ENCODE measurements at regions not wholly inside any gene's neighbourhood (a gene's known extent, or its start where the extent isn't known, plus 50 kb on each side); places are given as distances from the start of the nearest gene placed in this dataset.
"Not testable (repeated sequence)": the region's sequence is repeated elsewhere in the genome, so short reads cannot be mapped to it uniquely, and the experiment has no call there.

DNA sequence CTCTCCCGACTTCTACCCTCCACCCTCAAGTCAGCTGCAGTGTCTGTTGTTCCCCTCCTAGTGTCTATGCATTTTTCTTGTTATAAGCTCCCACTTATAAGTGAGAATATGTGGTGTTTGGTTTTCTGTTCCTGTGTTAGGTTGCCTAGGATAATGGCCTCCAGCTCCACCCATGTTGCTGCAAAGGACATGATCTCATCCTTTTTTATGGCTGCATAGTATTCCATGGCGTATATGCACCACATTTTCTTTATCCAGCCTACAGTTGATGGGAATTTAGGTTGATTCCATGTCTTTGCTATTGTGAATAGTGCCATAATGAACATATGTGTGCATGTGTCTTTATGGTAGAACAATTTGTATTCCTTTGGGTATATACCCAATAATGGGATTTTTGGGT lies 80.7 kb downstream of the SPTSSA start:
- DNase-seq = not testable (repeated sequence)

DNA sequence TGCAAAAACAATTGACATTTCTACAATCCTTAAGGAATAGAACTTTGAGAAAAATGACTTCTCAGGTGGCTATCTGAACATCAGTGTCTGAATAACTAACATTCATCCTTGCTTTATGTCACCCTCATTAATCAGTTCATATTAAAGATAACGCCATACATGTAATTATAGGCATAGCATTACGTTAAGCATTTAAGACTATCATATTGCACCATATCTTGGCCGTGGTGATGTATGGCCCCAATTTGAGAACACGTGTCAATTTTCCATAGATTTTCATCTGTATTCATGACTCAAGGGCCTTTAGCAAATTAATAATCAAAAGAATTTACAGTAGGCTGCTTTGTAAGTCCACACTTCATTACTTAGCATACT lies 81.6 kb downstream of the SPTSSA start:
- no peak for DNase-seq

DNA sequence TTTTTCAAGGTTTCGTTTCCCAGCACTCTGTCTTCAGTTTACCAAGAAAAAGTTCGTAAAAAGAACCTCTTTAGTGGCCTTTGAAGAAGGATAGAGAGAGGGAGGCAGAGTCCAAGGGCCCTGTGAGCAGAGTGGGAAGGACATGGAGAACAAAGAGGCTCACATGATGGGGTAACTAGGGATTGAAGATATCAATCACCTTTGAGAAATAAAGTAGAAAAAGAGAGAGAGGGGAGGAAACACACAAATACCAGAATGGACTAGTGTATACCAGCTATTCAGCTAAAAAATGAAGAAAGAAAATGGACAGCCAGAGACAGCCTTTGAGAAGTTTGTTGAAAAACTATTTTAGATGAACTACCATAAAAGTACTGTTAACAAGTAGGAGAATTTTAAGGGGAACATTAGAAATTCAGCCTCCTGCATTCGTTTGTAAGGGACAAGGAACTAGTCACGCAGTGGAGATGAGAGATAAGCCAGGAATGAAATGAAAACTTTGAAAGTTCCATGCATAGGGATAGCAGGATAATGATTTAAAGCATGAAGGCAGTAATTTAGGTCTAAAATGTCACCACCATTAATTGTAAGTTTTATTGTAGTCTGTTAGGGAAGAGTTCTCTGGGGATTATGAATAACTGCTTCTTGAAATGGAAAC lies 82.1 kb downstream of the SPTSSA start:
- DNase-seq = no peak

DNA sequence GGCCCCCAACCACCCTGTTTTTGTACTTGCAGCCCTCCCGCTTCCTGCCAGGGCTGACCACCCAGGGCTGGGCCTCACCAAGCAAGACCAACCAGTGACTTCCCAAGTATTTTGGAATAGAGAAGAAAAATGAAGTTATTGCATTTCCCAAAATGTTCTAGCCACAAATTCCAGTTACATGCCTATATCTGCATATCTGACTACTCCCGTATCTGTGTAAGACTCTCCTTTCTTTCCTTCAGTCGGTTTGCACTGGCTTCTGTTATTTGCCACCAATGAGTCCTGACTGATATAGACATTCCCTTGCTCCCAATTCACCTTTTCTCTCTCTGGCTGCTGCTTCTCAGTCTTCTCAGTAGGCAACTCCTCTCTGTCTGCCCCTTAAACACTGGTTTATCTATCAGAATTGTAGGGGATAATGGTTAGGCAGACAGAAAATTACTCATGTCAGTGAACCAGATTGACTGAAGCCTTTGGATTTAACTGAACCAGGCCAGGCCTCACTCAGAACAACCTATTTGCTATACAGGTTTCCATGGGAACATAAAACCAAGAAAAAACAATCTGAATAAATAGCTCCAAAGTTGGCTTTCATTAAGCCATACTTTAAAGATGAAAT lies 85.3 kb downstream of the SPTSSA start:
- no peak for DNase-seq

DNA sequence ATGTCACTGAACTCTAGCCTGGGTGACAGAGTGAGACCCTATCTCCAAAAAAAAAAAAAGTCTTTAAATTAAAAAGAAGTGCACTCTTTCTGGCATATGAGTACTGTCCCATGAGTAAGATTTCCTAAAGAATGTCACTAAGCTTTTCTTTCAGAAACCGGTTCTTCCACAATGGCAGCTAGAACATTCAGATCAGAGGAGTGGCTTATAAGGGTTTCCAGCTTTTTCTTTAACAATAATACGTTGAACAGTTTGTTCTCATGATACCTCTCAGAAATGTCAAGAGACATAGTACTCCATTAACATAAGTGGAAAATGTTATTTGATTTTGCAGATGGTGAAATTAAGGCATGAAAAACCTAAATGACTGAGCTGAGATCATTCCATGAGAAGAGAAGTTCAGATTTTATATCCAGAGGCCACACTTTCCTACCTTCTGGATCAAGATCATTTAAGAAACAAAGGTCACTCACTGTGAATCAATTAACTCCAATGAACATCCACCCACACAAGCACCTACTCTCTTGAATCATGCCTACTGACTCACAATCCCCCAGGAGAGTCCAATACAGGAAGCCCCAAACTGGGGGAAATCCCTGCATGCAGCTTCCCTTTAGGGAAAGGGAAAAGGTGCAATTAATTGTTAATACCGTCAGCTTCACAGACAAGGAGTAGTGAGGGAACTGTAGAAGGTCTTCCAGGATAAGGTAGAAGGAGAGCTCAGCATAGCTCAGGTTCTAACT lies 86.9 kb downstream of the SPTSSA start:
- DNase-seq = no peak

DNA sequence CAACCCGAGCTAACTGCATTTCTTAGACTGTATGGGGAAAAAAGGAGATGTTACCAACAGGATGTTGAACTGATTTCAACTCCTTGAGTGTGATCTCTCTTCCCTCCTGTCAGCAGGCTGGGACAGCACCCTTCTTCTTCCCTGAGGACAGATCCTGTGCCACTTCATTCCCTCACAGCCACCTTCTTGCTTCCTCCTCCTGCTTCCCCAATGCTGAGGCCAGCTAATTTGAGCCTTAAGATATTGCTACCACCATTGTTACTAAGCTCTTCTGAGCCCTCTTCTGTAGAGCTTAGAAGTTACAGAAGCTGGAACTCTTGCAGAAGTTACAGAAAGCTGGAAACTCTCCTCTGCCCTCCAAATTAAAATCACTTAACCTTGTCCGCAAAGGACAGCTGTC lies 88.8 kb downstream of the SPTSSA start:
- no peak for DNase-seq

DNA sequence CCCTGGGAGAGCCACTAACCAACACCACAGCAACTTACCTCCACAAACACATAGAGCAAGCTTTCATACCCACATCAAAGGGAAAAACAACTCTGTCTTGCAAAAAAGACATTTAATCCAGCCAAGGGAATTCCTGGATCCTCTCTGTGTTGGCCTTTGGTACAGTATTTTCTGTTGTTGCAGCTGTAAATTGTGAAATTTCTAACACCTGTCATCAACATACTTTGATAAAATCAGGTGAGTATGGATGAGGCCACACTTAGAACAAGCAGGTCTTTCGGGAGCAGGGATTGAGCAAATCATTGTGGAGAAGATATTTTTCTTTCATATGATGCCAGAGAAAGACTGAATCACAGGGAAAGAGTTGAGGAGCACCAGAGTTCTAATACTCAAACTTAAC lies 89.3 kb downstream of the SPTSSA start:
- no peak for DNase-seq

DNA sequence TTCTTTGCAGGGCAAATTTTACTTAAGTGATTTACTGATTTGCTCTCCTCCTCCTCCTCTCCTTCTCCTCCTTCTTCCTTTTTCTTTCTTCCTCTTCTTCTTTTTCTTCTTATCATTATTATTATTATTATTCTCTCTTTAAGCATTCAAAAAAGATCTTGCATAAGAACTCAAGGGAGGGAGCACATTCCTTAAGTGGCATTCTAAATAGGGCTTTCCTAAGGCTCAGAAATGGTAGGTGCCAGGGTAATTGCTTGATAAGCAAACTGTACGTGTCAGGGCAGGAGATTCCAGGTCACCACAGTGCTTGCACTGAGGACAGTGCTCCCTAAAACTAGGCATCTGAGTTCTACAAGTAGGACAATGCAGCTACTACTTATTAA lies 92.4 kb downstream of the SPTSSA start:
- DNase-seq = no peak

DNA sequence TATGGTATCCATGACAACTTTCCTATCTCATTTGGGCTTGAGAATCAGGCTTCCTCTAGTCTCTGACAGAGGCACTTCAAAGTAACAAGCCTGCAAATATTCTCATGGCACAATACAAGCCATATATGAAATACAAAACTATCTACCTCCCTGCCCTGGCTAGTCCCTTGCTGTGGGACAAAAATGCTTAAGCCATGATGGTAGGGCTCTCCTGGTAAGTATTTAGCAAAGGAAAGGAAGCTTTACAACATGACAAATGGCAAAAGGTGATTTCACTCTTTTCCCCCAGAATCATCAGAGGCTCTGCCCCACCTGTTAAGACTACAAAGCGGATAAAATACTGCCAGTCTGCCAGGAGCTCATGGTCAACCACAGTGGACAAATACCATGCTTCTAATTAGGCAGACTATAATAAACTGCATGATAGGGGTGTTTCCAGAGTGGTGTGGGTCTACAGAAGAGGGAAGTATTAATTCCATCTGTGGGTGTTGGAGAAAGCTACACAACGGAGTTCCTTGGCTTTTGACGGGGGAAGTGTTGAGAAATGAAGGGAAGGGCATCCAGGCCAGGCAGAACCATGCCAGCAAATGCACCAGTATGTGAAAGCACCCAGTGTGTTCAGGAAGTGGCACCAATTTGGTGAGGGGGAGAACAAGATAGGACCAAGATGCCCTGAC lies 92.9 kb downstream of the SPTSSA start:
- DNase-seq = no peak

DNA sequence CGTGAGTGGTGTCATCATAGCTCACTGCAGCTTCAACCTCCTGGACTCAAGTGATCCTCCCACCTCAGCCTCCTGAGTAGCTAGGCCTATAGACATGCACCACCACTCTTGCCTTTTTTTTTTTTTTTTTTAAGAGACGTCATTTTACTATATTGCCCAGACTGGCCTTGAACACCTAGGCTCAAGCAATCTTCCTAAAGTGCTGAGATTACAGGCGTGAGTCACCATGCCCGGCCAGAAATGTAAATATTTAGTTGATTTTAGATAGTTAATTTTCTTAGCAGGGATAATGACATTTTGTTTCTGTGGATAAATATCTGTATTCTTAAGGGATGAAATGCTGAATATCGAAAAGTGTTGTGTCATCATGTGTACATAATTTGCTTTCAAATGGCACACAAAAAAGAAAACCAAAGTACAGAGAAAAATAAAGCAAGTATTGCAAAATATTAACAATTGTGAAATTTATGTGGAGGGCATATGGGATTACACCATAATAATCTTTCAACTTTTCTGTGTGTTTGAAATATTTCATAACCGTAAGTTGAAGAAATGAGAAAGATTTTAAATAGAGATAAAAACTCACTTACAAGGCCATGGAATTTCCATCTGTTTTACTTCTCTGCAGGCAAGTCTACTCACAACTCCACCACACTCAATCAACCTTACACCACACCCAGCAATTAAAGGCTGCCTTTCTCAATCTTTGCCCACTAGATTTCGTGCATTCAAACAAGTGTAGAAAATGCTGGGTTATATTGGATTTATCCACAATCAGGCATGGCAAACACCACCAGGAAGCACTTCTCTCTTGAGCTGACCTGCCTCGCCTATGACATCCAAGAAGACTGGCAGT lies 93.7 kb downstream of the SPTSSA start:
- DNase-seq = no peak

DNA sequence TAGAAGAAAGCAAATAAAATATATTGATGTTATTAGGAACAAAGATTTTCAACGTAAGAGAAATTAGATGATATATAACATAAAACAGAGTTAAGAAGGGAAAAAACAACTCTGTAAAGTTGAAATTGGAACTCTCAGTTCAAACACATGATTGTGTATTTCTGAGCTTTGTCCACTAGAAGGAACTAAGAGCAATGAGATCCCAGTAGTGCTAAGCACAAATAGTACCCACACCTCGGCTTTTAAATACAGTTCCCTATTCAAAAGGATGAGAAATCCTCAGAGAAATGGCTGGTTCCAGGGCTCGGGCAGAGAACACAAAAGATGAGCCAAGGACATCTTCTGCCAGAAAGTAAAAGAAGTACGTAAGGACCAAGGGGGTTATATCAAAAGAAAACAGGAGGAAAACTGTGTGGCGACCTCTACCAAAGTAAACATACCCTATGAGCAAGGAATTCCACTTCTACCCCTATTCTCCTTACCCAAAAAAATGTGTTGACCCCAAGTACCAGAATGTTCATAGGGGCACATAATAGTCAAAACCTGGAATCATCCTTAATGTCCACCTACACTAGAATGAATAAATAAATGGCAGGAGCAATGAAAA lies 96.6 kb downstream of the SPTSSA start:
- DNase-seq = no peak

DNA sequence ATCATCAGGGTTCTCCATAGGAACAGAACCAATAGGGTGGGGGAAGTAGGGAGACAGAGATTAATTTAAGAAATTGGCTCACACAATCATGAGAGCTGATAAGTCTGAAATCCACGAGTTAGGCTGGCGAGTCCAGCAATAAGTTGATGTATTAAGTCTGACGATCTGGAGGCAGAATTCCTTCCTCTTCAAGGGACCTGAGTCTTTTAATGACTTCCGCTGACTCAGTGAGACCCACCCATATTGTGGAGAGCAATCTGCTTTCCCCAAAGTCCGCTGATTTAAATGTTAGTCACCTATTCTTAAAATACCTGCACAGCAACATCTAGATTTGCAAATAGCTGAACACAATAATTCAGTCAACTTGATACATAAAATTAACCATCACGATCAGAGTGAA lies 97.8 kb downstream of the SPTSSA start:
- DNase-seq = no peak

DNA sequence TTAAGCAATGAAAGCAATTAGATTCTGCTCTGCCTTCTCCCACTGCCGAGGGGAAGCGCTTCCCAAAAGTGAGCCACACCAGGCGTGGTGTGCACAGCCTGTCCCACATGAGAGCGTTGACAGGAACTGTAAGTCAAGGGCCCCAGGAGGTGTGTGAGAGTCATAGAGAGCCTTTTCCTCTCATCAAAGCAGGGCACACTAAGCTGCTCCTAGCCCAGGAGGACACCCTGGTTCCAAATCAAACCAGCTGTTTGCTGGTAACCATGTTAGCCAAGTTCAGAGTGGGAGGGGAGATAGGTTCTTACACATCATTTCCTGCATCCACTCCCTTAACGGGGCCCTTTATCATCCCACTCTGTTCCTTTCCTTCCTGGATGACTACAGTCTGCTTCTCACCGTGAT lies 98.3 kb downstream of the SPTSSA start:
- no peak for DNase-seq

DNA sequence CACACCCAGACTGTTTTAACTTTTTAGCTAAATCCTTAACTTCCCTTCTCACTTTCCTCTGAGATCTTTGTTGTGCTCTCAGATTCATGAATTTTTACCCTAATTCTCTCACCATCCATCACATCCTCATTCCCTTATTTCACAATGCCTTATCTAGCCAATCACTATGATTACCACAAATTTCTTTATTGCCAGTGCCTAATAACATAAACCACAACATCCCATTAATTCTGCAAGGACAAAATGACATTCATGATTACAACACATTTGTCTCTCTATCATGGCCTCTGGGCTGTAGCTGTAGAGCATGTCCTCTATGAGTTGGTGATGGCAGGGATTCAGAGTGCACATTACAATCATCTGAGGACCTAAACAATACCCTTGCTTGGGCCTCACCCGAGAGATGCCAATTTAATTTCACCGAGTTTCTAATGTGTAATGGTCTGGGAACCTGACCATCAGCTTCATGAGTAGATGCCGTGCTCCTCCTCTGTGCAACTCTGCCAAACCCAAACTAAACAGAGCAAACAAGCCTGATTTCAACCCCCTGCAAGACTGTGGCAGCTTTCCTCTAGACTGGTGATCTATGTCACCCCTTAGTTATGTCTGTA lies 99.3 kb downstream of the SPTSSA start:
- DNase-seq = no peak

DNA sequence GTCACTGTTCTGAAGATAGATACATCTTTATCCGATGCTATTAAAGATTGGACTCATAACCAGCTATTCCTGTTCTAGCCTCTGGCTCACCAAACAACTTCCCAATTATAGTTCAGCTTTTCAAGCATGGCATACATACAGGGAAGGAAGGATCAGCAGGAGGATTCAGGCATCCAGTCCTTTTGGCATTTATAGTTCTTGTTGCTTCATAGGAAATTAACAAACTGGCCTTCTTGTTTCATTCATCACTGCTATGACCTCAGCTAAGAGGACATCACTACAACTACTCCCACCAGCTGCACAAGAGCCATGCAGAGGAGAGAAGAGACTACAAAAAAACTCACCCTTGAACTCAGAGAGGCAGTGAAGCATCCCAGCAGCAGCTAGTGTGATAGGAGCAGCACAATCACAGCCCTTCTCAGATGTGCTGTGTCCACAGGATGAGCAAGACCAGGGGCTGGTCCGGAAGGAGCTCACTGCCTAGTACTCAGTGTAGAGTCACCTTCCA lies 100.5 kb downstream of the SPTSSA start:
- DNase-seq = no peak

DNA sequence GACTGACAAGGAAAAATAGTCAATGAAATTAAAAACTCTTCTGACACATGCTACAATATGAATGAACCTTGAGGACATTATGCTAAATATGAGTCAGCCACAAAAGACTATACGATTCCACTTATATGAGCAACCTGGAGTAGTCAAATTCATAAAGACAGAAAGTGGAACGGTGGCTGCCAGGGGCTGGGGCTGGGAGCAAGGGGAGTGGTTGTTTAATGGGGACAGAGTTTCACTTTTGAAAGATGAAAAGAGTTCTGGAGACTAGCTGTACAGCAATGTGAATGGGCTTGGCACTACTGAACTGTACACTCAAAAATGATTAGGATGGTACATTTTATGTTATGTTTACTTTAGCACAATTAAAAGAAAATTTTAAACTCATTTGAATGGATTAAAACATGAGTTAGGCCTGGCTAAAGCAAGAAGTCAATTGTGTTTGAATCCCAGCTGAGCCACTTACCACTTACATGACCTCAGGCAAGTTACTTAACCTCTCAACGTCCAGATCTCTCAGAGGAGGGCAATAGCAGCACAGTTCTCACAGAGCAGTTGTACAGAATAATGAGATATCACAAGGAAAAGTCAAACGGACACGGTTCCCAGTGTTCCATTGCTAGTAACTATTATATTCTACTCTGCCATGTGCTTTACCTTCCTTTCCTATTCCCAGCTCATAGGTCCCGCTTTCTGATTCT lies 102.5 kb downstream of the SPTSSA start:
- DNase-seq = no peak

DNA sequence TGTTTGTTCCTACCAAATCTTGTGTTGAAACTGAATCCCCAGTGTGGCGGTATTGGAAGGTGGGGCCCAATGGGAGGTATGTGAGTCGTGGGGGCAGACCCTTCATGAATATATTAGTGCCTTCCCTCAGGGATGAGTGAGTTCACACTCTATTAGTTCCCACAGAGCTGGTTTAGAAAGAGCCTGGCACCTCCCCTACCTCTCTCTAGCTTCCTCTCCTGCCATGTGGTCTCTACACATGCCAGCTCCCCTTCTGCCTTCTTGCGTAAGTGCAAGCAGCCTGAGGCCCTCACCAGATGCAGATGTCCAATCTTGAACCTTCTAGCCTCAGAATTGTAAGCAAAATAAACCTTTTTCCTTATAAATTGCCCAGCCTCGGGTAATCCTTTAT lies 105.8 kb downstream of the SPTSSA start:
- no peak for DNase-seq

DNA sequence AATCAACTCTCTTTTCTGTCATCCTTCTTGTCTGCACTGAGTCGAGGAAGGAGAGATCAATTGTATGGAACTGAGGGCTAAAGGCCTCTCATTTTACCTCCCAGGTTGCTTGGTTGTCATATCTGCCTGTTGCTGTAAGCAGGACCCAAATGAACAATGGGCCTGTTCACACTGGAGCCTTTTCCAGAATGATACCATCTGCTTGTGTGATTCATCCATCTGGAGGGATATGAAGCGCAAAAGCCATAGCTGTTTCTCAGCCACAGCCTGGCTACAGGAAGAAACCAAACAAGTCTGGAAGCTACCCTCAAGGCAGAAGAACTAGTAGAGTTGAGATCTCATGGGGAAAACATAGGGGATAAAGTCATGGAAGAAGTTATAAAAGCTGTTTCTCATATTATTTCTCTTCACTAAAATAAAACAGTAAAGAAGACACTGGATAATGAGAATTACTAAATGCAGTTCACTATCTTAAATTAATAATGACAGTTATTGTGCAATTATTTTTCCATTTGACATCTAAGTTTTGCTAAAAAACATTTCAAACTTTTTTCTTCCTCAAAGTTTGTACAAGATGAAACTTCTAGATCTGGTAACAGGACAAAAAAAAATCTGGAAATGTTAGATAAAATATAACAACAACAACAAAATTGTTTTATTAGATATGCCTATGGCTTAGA lies 106.3 kb downstream of the SPTSSA start:
- DNase-seq = no peak

DNA sequence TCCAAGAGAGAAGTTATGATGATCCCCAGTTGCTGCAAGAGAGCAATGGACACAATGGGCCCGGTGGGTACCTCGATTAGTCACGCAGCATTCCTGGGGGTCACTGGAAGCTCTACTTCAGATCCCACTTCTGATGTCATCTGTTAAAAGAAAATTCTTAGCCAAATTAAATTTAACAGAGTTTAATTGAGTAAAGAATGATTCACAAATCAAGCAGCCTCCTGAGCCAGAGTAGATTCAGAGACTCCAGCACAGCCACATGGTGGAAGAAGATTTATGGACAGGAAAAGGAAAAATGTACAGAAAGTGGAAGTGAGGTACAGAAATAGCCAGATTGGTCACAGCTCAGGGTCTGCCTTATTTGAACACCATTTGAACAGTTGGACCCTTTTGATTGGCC lies 107.5 kb downstream of the SPTSSA start:
- DNase-seq = no peak

DNA sequence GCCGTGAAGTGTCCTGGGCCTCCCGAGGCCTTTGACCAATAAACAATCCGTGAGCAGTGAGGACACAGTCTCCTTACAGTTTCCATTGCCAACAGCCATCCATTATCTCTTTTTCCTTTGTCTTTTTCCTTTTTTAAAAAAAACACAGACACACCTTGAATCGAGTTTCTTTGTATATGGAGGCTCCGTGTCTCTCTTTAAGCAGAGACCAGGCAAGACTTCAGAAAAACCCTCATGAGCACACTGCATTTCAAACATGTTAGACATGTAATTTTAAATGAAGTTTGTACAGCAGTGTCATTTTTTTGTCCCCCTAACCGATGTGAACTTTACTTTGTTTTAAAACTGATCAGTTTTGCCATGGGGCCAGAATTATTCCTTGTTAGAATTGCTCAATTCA lies 111.1 kb downstream of the SPTSSA start:
- no peak for DNase-seq

DNA sequence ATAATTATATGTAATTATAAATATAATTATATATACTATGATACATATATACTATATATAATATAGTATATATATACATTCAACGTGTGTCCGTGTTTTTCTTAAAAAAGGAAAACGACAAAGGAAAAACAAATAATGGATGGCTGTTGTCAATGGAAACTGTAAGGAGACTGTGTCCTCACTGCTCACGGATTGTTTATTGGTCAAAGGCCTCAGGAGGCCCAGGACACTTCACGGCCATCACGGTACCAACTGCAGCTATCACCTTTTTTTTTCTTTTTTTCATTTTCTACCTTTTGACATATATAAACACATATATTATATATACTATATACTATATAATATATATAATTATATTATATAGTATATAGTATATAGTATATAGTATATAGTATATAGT lies 113.4 kb downstream of the SPTSSA start:
- no peak for DNase-seq
